ENCODE measurements at regions not wholly inside any gene's neighbourhood (a gene's known extent, or its start where the extent isn't known, plus 50 kb on each side); places are given as distances from the start of the nearest gene placed in this dataset.
"Not testable (repeated sequence)": the region's sequence is repeated elsewhere in the genome, so short reads cannot be mapped to it uniquely, and the experiment has no call there.

DNA sequence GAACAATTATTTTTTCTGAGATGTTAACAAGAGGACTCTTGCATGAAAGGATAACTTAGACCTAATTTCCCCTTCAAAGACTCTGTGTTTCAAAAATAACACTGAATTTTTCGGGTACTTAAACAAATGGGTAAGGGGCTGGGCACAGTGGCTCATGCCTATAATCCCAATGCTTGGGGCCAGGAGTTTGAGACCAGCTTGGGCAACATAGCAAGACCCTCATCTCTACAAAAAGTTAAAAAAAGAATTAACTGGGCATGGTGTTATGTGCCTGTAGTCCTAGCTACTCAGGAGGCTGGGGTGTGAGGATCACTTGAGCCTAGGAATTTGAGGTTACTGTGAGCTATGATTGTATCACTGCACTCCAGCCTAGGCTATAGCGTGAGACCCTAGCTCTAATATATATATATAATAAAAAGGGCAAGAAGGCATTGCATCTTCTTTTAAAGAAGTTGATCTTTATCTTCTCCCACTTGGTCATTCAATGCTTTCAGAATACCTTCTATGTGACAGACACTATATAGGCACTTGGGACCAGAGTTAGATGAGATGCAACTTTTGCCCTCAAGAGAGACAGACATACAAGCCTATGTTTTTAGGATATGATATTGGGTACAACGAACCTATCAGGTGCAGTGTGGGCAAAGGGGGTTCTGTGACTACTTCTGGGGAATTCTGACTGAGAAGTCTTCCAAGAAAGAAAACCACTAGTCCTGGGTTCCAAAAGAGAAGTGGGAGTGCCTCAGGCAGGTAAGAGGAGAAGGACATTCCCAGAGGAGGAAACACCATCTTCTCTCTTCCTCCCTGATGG lies 120.0 kb downstream of the MYCN start:
- H3K36me3 ChIP-seq (ENCODE audit: control insufficient read depth in 2 of 2, insufficient read depth in 2 of 2, low read length in 1 of 2): no peaks in the 10 kb centered on the region
- no peaks in the 10 kb centered on the region for H3K27me3 ChIP-seq (ENCODE audit: control insufficient read depth in 1 of 2, insufficient read depth in 2 of 2, low read length in 2 of 2)
- 80 to 89% methylated on average over 3 of the region's 3 CpGs for WGBS, 2 donors
- no peaks in the 10 kb centered on the region for H3K4me1 ChIP-seq (ENCODE audit: control insufficient read depth in 2 of 2, insufficient read depth in 2 of 2, low read length in 1 of 2)
- no peak overlapping the region for H3K27ac ChIP-seq (ENCODE audit: low read depth in 2 of 2, low read length in 1 of 2)
- peaks cover 0 to 6% of the 10 kb centered on the region in 2 donors for H3K9me3 ChIP-seq (ENCODE audit: control insufficient read depth in 2 of 2, insufficient read depth in 1 of 2, low read depth in 1 of 2, low read length in 1 of 2)
- H3K4me3 ChIP-seq (ENCODE audit: low read depth in 1 of 2, low read length in 2 of 2): no peak overlapping the region

DNA sequence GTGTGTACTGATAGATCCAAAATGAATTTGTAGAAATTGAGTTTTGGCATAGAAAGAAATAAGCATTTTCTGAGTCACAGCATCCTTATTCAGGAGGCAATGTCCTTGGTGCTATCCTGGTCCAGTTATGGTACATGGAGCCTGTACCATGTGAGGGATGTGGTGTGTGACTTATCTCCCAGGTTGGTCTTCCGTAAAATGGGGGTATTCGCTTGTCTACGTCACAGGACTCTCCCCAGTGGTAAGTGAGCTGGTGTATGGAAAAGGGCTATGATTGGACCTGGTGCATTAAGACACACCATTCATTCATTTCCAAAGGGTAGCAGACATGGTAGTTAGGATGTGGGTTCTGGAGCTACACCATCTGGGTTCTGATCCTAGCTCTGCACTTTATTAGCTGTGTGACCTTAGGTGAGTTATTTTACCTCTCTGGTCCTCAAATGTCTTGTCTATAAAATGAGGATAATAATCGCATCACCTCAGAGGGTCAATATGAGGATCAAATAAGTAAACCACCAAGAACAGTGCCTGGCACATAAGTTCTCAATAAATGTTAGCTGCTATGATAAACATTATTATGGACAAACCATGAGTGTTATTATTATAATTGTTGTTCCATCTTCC lies 119.2 kb downstream of the MYCN start:
- Histone ChIP-seq H3K27me3 (ENCODE audit: control insufficient read depth in 1 of 2, insufficient read depth in 2 of 2, low read length in 2 of 2) (no peaks in the 10 kb centered on the region), H3K4me1 (ENCODE audit: control insufficient read depth in 2 of 2, insufficient read depth in 2 of 2, low read length in 1 of 2) (no peaks in the 10 kb centered on the region), H3K36me3 (ENCODE audit: control insufficient read depth in 2 of 2, insufficient read depth in 2 of 2, low read length in 1 of 2) (no peaks in the 10 kb centered on the region), H3K9me3 (ENCODE audit: control insufficient read depth in 2 of 2, insufficient read depth in 1 of 2, low read depth in 1 of 2, low read length in 1 of 2) (peaks cover 0 to 6% of the 10 kb centered on the region in 2 donors), H3K27ac (ENCODE audit: low read depth in 2 of 2, low read length in 1 of 2) (no peak overlapping the region), H3K4me3 (ENCODE audit: low read depth in 1 of 2, low read length in 2 of 2) (no peak overlapping the region)
- 92 to 96% methylated on average over 4 of the region's 4 CpGs for WGBS, 2 donors

DNA sequence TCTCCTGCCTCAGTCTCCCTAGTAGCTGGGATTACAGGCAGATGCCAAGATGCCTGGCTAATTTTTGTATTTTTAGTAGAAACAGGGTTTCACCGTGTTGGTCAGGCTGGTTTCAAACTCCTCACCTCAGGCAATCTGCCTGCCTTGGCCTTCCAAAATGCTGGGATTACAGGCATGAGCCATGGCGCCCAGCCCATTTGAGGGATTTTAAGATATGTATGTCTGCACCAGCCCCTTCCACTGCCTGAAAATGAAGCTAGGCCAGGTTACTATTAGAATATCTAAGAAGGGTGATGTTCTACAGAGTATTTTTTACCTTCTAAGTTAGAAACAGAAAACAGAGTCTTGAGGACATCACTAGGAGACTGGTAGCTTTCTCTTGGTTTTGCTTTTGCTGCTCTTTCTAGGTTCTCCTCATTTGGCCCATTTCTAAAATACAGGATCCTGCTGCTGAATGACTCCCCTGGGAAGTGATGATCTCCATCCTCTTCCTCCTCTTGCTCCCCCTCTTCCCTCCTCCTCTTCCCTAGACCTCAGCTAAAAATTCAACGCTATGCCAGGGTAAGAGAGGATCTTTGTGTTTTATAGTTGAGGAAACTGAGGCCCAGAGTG lies 118.5 kb downstream of the MYCN start:
- Histone ChIP-seq H3K27ac (ENCODE audit: low read depth in 2 of 2, low read length in 1 of 2) (no peak overlapping the region), H3K4me3 (ENCODE audit: low read depth in 1 of 2, low read length in 2 of 2) (no peak overlapping the region), H3K9me3 (ENCODE audit: control insufficient read depth in 2 of 2, insufficient read depth in 1 of 2, low read depth in 1 of 2, low read length in 1 of 2) (peaks cover 0 to 6% of the 10 kb centered on the region in 2 donors), H3K27me3 (ENCODE audit: control insufficient read depth in 1 of 2, insufficient read depth in 2 of 2, low read length in 2 of 2) (no peaks in the 10 kb centered on the region), H3K4me1 (ENCODE audit: control insufficient read depth in 2 of 2, insufficient read depth in 2 of 2, low read length in 1 of 2) (no peaks in the 10 kb centered on the region), H3K36me3 (ENCODE audit: control insufficient read depth in 2 of 2, insufficient read depth in 2 of 2, low read length in 1 of 2) (no peaks in the 10 kb centered on the region)
- WGBS, 2 donors: 91 to 93% methylated on average over 3 of the region's 3 CpGs

DNA sequence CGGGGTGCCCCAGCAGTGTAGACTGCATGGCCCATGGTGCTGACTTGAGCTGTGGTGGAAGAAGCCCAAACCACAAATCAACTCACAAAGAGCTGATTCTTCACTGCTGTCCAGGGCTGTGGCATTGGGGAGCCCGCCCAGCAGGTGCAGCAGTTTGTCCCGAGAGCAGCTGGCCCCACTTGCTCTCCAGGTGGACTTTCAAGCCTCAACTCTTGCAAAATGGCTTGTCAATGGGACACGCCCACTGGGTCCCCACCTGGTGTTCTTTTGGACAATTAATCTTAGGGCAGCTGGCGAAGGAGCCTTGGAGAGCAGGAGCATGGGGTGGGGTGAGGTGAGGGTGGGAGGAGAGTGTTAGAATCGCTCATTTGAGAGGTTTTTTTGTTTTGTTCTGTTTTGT lies 117.9 kb downstream of the MYCN start:
- Histone ChIP-seq H3K27me3 (ENCODE audit: control insufficient read depth in 1 of 2, insufficient read depth in 2 of 2, low read length in 2 of 2) (no peaks in the 10 kb centered on the region), H3K4me1 (ENCODE audit: control insufficient read depth in 2 of 2, insufficient read depth in 2 of 2, low read length in 1 of 2) (no peaks in the 10 kb centered on the region), H3K36me3 (ENCODE audit: control insufficient read depth in 2 of 2, insufficient read depth in 2 of 2, low read length in 1 of 2) (no peaks in the 10 kb centered on the region), H3K27ac (ENCODE audit: low read depth in 2 of 2, low read length in 1 of 2) (no peak overlapping the region), H3K4me3 (ENCODE audit: low read depth in 1 of 2, low read length in 2 of 2) (no peak overlapping the region), H3K9me3 (ENCODE audit: control insufficient read depth in 2 of 2, insufficient read depth in 1 of 2, low read depth in 1 of 2, low read length in 1 of 2) (peaks cover 0 to 3% of the 10 kb centered on the region in 2 donors)
- WGBS, 2 donors: 70 to 77% methylated on average over 6 of the region's 6 CpGs

DNA sequence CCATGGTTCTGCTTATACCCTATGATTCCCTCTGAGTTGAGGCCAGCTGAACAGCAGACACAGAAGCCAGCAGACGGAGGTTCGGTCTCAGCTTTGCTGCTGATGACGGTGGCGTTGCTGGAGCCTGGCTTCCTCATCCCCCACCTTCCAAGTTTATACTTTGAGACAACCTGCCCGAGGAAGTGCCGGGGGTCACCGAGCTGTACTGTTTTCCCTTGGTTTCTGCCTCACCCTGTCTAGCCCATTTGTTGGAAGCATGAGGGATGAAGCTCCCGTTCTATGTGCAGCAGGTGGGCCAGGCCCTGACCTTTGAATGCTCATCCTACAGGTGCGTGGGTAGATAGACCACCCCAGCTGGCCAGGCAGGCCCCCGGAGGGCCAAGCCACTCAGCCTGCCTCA lies 117.3 kb downstream of the MYCN start:
- Histone ChIP-seq H3K27ac (ENCODE audit: low read depth in 2 of 2, low read length in 1 of 2) (no peak overlapping the region), H3K4me3 (ENCODE audit: low read depth in 1 of 2, low read length in 2 of 2) (no peak overlapping the region), H3K36me3 (ENCODE audit: control insufficient read depth in 2 of 2, insufficient read depth in 2 of 2, low read length in 1 of 2) (no peaks in the 10 kb centered on the region), H3K4me1 (ENCODE audit: control insufficient read depth in 2 of 2, insufficient read depth in 2 of 2, low read length in 1 of 2) (no peaks in the 10 kb centered on the region), H3K9me3 (ENCODE audit: control insufficient read depth in 2 of 2, insufficient read depth in 1 of 2, low read depth in 1 of 2, low read length in 1 of 2) (no peaks in the 10 kb centered on the region), H3K27me3 (ENCODE audit: control insufficient read depth in 1 of 2, insufficient read depth in 2 of 2, low read length in 2 of 2) (no peaks in the 10 kb centered on the region)
- WGBS, 2 donors: 92 to 95% methylated on average over 10 of the region's 10 CpGs

DNA sequence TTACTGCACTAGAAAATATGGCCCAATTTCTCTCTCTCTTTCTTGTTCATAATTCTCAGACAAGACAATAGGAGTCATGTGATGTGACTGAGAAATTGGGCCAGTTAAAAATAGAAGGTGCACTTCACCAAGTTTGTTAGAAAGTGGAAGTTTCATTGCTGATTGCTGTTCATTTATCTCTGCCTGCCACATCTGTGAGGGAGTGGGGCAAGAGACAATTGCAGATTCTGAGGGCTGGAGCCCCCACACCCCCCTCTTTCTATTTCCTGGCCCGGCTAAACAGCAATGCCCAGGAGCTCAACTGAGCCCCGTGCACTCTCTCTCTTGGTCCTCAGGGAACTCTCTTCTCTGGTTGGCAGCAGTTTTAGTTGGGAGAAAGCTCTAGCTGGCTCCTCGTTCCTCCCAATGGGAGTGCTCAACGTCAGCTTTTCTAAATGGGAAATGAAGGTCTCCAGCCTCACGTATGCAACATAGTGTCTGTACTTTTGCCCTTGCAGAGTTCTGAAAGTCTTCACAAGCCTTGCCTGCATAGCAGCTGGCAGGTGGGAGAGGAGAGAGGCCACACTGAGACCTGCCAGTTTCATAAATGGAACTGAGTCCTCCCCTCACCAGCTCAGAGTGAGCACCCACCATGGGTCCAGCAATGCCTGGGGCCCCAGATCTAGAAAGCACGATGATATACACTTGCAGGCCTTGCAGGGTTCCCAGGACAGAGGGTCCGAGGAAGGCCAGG lies 115.7 kb downstream of the MYCN start:
- Histone ChIP-seq H3K27me3 (ENCODE audit: control insufficient read depth in 1 of 2, insufficient read depth in 2 of 2, low read length in 2 of 2) (no peaks in the 10 kb centered on the region), H3K9me3 (ENCODE audit: control insufficient read depth in 2 of 2, insufficient read depth in 1 of 2, low read depth in 1 of 2, low read length in 1 of 2) (no peaks in the 10 kb centered on the region), H3K4me1 (ENCODE audit: control insufficient read depth in 2 of 2, insufficient read depth in 2 of 2, low read length in 1 of 2) (no peaks in the 10 kb centered on the region), H3K27ac (ENCODE audit: low read depth in 2 of 2, low read length in 1 of 2) (no peak overlapping the region), H3K36me3 (ENCODE audit: control insufficient read depth in 2 of 2, insufficient read depth in 2 of 2, low read length in 1 of 2) (no peaks in the 10 kb centered on the region), H3K4me3 (ENCODE audit: low read depth in 1 of 2, low read length in 2 of 2) (no peak overlapping the region)
- 42 to 53% methylated on average over 7 of the region's 7 CpGs for WGBS, 2 donors

DNA sequence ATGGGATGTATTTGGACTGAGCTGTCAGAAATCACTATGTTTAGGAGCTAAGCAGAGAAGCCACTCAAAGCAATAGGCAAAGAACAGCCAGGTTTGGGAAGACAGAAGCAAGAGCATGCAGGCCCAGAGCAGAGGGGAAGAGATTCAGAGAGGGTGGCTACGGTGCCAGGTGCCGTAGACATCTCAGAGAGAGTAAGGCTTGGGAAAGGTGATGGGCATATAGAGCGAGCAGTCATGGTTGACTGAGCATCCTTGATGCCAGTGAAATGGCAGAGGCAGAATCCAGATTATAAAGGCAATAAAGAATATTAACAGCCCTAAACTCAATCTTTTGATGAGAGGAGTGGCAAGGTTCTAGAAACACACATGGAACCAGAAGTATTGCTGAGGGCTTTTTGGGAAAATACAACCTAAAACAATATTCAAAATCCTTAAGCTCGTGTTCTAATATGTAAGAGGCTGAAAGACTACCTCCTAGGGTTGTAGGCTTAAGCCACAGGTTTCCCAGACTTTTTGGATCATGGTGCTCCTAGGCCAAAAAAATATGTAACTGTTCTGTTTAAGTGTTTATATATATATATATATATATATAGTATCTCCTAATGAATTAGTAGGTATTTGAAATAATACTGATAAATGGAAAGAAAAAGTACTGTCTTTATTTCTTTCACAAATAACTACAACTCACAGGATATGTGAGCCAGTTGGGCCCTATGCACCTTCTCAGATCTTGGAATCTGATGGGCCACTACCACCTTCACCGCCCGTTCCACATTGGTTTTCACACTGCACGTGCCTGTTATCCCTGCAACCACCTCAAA lies 113.3 kb downstream of the MYCN start:
- Histone ChIP-seq H3K4me1 (ENCODE audit: control insufficient read depth in 2 of 2, insufficient read depth in 2 of 2, low read length in 1 of 2) (no peaks in the 10 kb centered on the region), H3K36me3 (ENCODE audit: control insufficient read depth in 2 of 2, insufficient read depth in 2 of 2, low read length in 1 of 2) (no peaks in the 10 kb centered on the region), H3K27ac (ENCODE audit: low read depth in 2 of 2, low read length in 1 of 2) (no peak overlapping the region), H3K9me3 (ENCODE audit: control insufficient read depth in 2 of 2, insufficient read depth in 1 of 2, low read depth in 1 of 2, low read length in 1 of 2) (no peaks in the 10 kb centered on the region), H3K4me3 (ENCODE audit: low read depth in 1 of 2, low read length in 2 of 2) (no peak overlapping the region), H3K27me3 (ENCODE audit: control insufficient read depth in 1 of 2, insufficient read depth in 2 of 2, low read length in 2 of 2) (no peaks in the 10 kb centered on the region)
- WGBS, 2 donors: 78 to 90% methylated on average over 7 of the region's 7 CpGs

DNA sequence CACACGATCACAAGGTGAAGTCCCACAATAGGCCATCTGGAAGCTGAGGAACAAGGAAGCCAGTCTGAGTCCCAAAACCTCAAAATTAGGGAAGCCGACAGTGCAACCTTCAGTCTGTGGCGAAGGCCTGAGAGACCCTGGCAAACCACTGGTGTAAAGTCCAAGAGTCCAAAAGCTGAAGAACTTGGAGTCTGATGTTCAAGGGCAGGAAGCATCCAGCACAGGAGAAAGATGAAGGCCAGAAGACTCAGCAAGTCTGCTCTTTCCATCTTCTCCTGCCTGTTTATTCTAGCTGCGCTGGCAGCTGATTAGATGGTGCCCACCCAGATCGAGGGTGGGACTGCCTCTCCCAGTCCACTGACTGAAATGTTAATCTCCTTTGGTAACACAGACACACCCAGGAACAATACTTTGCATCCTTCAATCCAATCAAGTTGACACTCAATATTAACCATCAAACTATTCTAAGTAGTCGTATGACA lies 112.3 kb downstream of the MYCN start:
- 82 to 85% methylated on average over 6 of the region's 6 CpGs for WGBS, 2 donors

More for the DNA sequence above, 112.3 kb downstream of the MYCN start:
- H3K27ac ChIP-seq (ENCODE audit: low read depth in 2 of 2, low read length in 1 of 2); H3K4me3 ChIP-seq (ENCODE audit: low read depth in 1 of 2, low read length in 2 of 2); H3K9me3 ChIP-seq (ENCODE audit: control insufficient read depth in 2 of 2, insufficient read depth in 1 of 2, low read depth in 1 of 2, low read length in 1 of 2); H3K4me1 ChIP-seq (ENCODE audit: control insufficient read depth in 2 of 2, insufficient read depth in 2 of 2, low read length in 1 of 2); H3K27me3 ChIP-seq (ENCODE audit: control insufficient read depth in 1 of 2, insufficient read depth in 2 of 2, low read length in 2 of 2); H3K36me3 ChIP-seq (ENCODE audit: control insufficient read depth in 2 of 2, insufficient read depth in 2 of 2, low read length in 1 of 2): not testable (repeated sequence)

Measured in esophagus (tissue), 2 donors.